Endothelial cell of umbilical vein (primary cell): ENCODE measurements at regions not wholly inside any gene's neighbourhood (a gene's known extent, or its start where the extent isn't known, plus 50 kb on each side); places are given as distances from the start of the nearest gene placed in this dataset.

Experiments used
- BruUV-seq: library from RNA; stranded (reverse); fragments of 400-500 nt; replicated peaks from 2 replicates; lab custom pipeline; 2021; lab: Mats Ljungman, UMichigan
- CTCF ChIA-PET: fragments of 300-600, 350-600 bp; sonication (Branson Sonifier 250); formaldehyde crosslinking; loops from one replicate; lab custom pipeline; 2021; ENCODE audit warnings: antibody characterized with exemption, inconsistent platforms; lab: Charles Lee
- POLR2A ChIA-PET: fragments of 300-600, 350-600 bp; sonication (Branson Sonifier 250); formaldehyde crosslinking; loops from one replicate; lab custom pipeline; 2021; ENCODE audit warnings: antibody characterized with exemption, inconsistent platforms; lab: Charles Lee
- DNase-seq: peaks from one replicate; pipeline ENCODE4 v3.0.0-alpha.2; 2011; ENCODE audit warnings: low read depth, low spot score
- FAIRE-seq: peaks from 2 replicates; lab custom pipeline; 2011; peaks lifted over from hg19 to GRCh38; lab: Jason Lieb, UNC
- H2AFZ ChIP-seq: 2 replicates; pipeline ENCODE4 v1.6.0; 2012; ENCODE audit warnings: low read depth, low read length, control low read depth, inconsistent platforms
- H3K27ac ChIP-seq: 2 replicates; pipeline ENCODE4 v1.5.1; 2011; ENCODE audit warnings: low read depth, mild to moderate bottlenecking, control low read depth, low read length, moderate library complexity; ENCODE audit not compliant: insufficient read depth
- H3K27me3 ChIP-seq, 2 experiments: 2 replicates each; pipeline versions ENCODE4 v1.6.0 to v1.6.1; 2011; ENCODE audit warnings: low read length in 2 of 2, mixed read lengths in 1 of 2; ENCODE audit not compliant: control insufficient read depth in 2 of 2, insufficient read depth in 2 of 2
- H3K36me3 ChIP-seq, 2 experiments: 2 replicates in 1 of 2; 3 replicates in 1 of 2; pipeline ENCODE4 v1.5.1; 2011; ENCODE audit warnings: low read length in 2 of 2, mild to moderate bottlenecking in 1 of 2, moderate library complexity in 1 of 2; ENCODE audit not compliant: control insufficient read depth in 2 of 2, insufficient read depth in 2 of 2; ENCODE audit errors: extremely low read depth in 1 of 2
- H3K4me1 ChIP-seq: 3 replicates; pipeline ENCODE4 v1.5.1; 2011; ENCODE audit warnings: mild to moderate bottlenecking, low read length; ENCODE audit not compliant: control insufficient read depth, insufficient read depth; ENCODE audit errors: extremely low read depth
- H3K4me2 ChIP-seq: 2 replicates; pipeline ENCODE4 v1.6.1; 2011; ENCODE audit warnings: low read length, control low read depth, mixed read lengths; ENCODE audit not compliant: insufficient read depth
- H3K4me3 ChIP-seq, 3 experiments: fragments of 200-600 bp in 1 of 3; sonication (generic), shearing (Covaris generic) in 1 of 3; replicated peaks in 1 of 3; 2 replicates each; pipeline ENCODE4 v1.5.1; 2011 to 2016; ENCODE audit warnings: control low read depth in 3 of 3, low read length in 3 of 3, mild to moderate bottlenecking in 2 of 3, inconsistent platforms in 1 of 3, low read depth in 1 of 3, moderate library complexity in 1 of 3; ENCODE audit not compliant: insufficient read depth in 1 of 3
- H3K79me2 ChIP-seq: 2 replicates; pipeline ENCODE4 v1.6.0; 2012; ENCODE audit warnings: low read length, inconsistent platforms; ENCODE audit not compliant: control insufficient read depth, insufficient read depth
- H3K9ac ChIP-seq: replicated peaks from 2 replicates; pipeline ENCODE3; 2011; ENCODE audit warnings: low read length, control low read depth; ENCODE audit not compliant: insufficient read depth; ENCODE audit errors: extremely low read depth
- H3K9me1 ChIP-seq: replicated peaks from 3 replicates; pipeline ENCODE4 v1.6.0; 2011; ENCODE audit warnings: mild to moderate bottlenecking, low read length; ENCODE audit not compliant: control insufficient read depth, insufficient read depth; ENCODE audit errors: extremely low read depth
- H3K9me3 ChIP-seq: replicated peaks from 2 replicates; pipeline ENCODE4 v1.5.1; 2012; ENCODE audit warnings: low read length, inconsistent platforms; ENCODE audit not compliant: control insufficient read depth, insufficient read depth
- H4K20me1 ChIP-seq: replicated peaks from 2 replicates; pipeline ENCODE3; 2011; ENCODE audit warnings: mild to moderate bottlenecking, low read length; ENCODE audit not compliant: control insufficient read depth, insufficient read depth; ENCODE audit errors: extremely low read depth
- CTCF ChIP-seq, 2 donors: IDR thresholded peaks; 1 replicate in 1 of 2; 2 replicates in 1 of 2; pipeline ENCODE4 v1.5.1; 2011; ENCODE audit warnings: low read length in 2 of 2, mild to moderate bottlenecking in 2 of 2, moderate library complexity in 2 of 2, control low read depth in 1 of 2, inconsistent platforms in 1 of 2, low read depth in 1 of 2; ENCODE audit not compliant: insufficient read depth in 1 of 2; ENCODE audit errors: extremely low read depth in 1 of 2
- EZH2 ChIP-seq: IDR thresholded peaks from 2 replicates; pipeline ENCODE4 v1.6.1; 2012; ENCODE audit warnings: borderline replicate concordance, low read depth, mild to moderate bottlenecking, moderate library complexity, low read length, inconsistent platforms; ENCODE audit not compliant: severe bottlenecking
- FOS ChIP-seq: IDR thresholded peaks from 2 replicates; pipeline ENCODE4 v1.6.1; 2011; ENCODE audit warnings: mild to moderate bottlenecking, low read length, moderate library complexity, borderline replicate concordance; ENCODE audit not compliant: insufficient read depth
- GATA2 ChIP-seq: IDR thresholded peaks from 2 replicates; pipeline ENCODE4 v1.7.0; 2011; ENCODE audit warnings: low read depth, mild to moderate bottlenecking, moderate library complexity, mixed read lengths, low read length; ENCODE audit not compliant: insufficient read length, insufficient read depth
- JUN ChIP-seq: IDR thresholded peaks from 2 replicates; pipeline ENCODE4 v1.6.1; 2011; ENCODE audit warnings: borderline replicate concordance, low read depth; ENCODE audit not compliant: insufficient read length, insufficient read depth
- MAX ChIP-seq: IDR thresholded peaks from 2 replicates; pipeline ENCODE4 v1.6.1; 2011; ENCODE audit not compliant: insufficient read depth, insufficient read length
- MYC ChIP-seq: IDR thresholded peaks from one replicate; pipeline ENCODE4 v1.6.1; 2011; ENCODE audit warnings: mild to moderate bottlenecking, low read depth, low read length
- POLR2A ChIP-seq: IDR thresholded peaks from 2 replicates; pipeline ENCODE4 v1.6.1; 2012; ENCODE audit warnings: low read depth, mild to moderate bottlenecking, control low read depth, low read length
- POLR2AphosphoS5 ChIP-seq: IDR thresholded peaks from 2 replicates; pipeline ENCODE4 v1.6.1; 2012; ENCODE audit warnings: low read depth, mild to moderate bottlenecking, control low read depth, low read length, moderate library complexity; ENCODE audit not compliant: insufficient read depth
- dilution Hi-C: fragments of 300-500 bp; cut with MboI; formaldehyde crosslinking; loops from one replicate; pipeline ENCODE4 v1.15.0; 2019; ENCODE audit warnings: low sequenced_read_pairs; ENCODE audit not compliant: extremely low pct_ligation_motif_present
- intact Hi-C: fragments of 100-400 bp; cut with micrococcal nuclease; formaldehyde crosslinking; loops from one replicate; pipeline ENCODE4 v1.10.0; 2022

GRCh38 chr4:28073860-28074555 lies 1213.4 kb downstream of the STIM2 start:
- CTCF ChIA-PET: no interaction called here
- FAIRE-seq: no peak
- no peaks in the 10 kb centered on the region for H3K4me1 ChIP-seq

More at GRCh38 chr4:28073860-28074555, 1213.4 kb downstream of the STIM2 start:
- TF ChIP-seq FOS (no peak), JUN (no peak), CTCF (IDR thresholded peaks at IDR 0.05; ENCODE audit: extremely low read depth in 1 of 2, insufficient read depth in 1 of 2, low read depth in 1 of 2, low read length in 2 of 2) (no peak), POLR2AphosphoS5 (no peak), GATA2 (no peak), POLR2A (no peak), MYC (no peak), MAX (no peak), EZH2 (no peak)
- BruUV-seq: no TSS peak
- Histone ChIP-seq H3K36me3 (no peaks in the 10 kb centered on the region), H3K9me1 (no peaks in the 10 kb centered on the region), H3K79me2 (no peaks in the 10 kb centered on the region), H3K4me3 (no peak overlapping the region), H3K4me2 (no peak overlapping the region), H3K27me3 (no peaks in the 10 kb centered on the region), H3K27ac (no peak overlapping the region), H3K9ac (no peak overlapping the region), H2AFZ (no peak overlapping the region), H3K9me3 (no peaks in the 10 kb centered on the region), H4K20me1 (no peaks in the 10 kb centered on the region)
- intact Hi-C loops (no loop called here), dilution Hi-C loops (no loop called here)
- no peak for DNase-seq
- POLR2A ChIA-PET: no interaction called here
